ENCODE measurements at regions not wholly inside any gene's neighbourhood (a gene's known extent, or its start where the extent isn't known, plus 50 kb on each side); places are given as distances from the start of the nearest gene placed in this dataset.
"Not testable (repeated sequence)": the region's sequence is repeated elsewhere in the genome, so short reads cannot be mapped to it uniquely, and the experiment has no call there.

GRCh38 chr11:69205743-69206612 lies 50.2 kb downstream of the SMIM38 start:
- no peak for DNase-seq

- DNase-seq, result not testable (repeated sequence)
These were observed 50.9 kb downstream of the SMIM38 start for GRCh38 chr11:69206613-69206965.

DNA sequence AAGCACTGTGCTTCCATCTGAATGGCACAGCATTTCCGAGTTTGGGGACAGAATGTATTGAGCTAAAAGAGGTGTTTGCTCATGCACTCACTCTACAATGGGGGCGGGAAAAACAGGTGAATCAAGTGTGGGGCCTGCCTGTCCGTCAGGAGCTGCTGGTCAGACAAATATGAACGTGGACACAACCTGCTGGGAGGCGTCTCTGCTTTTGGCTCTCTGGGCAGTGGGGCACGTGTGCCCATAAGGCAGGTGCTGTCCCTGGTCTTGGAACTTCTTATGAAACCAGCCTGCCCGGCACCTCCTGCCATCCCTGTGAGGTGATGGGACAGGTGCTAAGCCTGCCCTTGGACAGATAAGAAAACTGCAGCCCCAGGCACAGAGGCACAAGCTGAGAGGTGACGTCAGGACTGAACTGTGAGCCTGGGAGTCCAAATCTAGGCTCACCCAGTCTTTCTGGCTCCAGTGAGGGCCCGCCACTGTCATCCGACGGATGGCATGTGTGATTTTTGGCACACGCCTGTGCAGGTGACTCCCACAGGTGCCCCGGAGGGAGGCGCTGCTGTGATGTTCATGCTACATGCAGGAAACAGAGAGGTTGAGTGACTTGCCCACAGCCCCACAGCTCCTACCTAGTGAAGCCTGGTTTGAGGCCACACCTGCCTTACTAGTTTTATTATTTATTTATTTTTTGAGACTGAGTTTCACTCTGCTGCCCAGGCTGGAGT lies 51.6 kb downstream of the SMIM38 start:
- DNase-seq, result no peak

DNA sequence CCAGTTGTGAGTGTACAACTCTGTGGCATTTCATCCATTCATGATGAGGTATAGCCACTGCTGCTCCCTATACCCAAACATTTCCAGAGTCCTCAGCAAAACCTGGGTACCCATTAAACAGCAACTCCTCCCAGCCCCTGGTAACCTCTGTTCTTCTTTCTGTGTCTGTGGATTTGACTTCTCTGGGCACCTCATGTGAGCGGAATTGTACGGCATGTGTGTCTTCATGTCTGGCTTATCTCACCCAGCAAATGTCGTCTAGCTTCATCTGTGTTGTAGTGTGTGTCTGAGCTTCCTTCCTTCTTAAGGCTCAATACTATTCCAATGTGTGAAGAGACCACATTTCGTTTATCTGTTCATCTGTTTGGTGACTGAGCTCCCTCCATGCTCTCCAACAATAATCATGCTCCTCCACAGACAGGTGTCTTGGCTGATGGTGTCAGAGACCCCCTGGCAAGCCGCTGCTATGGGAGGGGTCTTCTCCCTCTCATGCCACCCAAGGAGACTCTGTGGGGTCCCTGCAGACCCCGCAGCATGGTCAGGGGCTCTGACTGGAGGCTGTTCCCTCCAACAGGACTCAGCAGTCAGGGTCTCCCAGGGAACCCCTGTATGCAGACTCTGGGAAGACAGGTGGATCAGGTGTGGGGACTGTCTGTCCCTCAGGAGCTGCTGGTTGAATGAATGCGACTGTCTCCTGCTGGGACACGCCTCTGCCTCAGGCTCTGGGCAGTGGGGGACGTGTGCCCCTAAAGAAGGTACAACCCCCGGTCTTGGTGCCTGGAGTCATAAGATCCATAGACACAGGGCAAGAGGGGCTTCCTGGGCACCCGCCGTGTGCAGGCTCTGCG lies 52.7 kb downstream of the SMIM38 start:
- DNase-seq, result no peak

DNA sequence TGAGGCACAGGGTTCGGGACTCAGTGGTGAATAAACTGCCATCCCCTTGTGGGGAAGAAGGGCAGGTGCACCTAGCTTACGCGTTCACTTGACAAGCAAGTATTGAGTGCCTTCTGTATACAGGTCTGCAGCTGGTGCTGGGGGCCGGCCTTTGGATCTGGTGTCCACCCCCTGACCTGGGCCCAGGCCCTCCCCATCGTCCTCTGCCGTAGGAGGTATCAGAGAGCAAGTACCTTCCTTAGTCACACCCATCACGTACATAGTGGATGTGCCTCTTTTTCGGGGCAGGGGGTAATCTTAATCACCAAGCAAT lies 53.3 kb downstream of the SMIM38 start:
- DNase-seq, result no peak

- no peak for DNase-seq
These were observed 53.9 kb downstream of the SMIM38 start for GRCh38 chr11:69209421-69210309.

DNA sequence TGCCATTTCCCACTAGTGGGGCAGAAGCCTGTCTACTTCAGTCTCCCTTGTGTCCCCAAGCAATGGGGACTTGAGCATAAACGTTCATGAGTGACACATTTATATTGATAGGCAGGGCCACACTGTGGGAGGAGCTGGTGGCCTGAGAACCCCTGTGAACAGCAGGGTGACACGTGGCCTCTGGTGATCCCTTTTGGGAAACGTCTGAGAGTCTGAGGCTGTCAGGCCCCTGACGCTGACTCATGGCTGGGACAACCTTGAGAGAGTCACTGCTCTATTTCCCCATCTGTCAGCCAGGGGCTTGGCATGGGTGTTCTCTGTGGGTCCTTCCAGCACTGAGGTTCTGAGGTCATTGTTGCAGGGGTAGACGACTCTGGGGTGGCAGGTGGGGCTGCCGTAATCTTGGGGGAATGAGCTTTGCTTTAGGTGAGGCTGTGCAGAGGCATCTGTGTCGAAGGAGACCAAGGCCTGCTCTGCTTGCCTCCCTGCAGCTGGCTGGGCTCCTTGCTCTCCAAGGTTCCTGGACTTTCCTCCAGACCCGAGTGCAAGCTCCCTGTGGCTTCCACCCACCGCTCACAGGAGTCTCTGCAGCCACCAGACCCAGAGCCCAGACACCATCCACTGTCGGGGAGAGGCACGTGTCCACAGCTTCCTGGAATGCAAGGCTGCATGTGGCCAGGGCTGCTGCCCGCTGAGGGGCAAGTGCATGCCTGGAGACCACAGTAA lies 54.7 kb downstream of the SMIM38 start:
- no peak for DNase-seq

- no peak for DNase-seq
These were observed 55.8 kb downstream of the SMIM38 start for GRCh38 chr11:69211540-69211919.

DNA sequence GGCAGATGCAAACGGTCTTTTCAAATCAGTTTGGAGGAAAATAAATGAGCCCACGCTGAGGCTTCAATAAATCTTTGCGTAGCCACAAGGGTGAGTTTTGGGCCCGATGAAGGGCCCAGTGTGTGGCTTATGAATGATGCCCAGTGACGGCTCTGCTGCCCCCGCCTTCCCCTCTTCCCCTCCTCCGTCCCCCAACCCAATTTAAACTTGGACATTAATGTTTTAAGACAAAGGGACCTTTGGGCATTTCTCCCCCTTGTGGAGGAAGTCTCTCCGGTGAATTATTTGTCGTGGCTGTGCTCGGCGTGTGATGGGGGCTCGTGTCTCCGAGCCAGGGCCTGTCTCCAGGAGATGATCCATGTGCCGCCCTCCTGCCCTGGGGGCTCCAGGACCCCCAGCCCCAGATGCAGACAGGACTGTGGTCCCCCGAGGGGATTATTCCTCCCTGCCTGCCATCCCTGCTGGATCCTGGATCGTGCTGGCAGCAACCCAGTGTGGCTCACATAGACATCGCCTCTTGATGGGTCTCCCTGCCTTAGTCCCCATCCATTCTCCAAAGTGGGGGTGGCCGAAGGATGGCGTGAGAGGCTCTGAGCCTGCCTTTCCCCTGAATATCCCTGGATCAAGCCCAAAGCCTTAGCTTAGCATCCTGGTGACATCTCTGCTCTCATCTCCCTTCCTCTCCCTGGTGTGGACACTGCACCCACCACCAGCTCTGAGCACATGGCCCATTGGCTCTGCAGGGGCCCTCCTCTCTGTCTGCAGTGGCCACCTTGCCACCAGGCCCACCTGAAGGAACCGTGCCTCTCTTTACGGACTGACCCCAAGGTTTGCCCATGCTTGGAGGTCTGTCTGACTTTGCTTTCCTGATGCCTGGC lies 56.4 kb downstream of the SMIM38 start:
- DNase-seq, result no peak

GRCh38 chr11:69212798-69213110 lies 57.0 kb downstream of the SMIM38 start:
- DNase-seq, result no peak

GRCh38 chr11:69213316-69213715 lies 57.6 kb downstream of the SMIM38 start:
- no peak for DNase-seq

GRCh38 chr11:69213964-69214363 lies 58.2 kb downstream of the SMIM38 start:
- DNase-seq, result no peak

- no peak for DNase-seq
These were observed 59.5 kb downstream of the SMIM38 start for GRCh38 chr11:69215216-69215615.

DNA sequence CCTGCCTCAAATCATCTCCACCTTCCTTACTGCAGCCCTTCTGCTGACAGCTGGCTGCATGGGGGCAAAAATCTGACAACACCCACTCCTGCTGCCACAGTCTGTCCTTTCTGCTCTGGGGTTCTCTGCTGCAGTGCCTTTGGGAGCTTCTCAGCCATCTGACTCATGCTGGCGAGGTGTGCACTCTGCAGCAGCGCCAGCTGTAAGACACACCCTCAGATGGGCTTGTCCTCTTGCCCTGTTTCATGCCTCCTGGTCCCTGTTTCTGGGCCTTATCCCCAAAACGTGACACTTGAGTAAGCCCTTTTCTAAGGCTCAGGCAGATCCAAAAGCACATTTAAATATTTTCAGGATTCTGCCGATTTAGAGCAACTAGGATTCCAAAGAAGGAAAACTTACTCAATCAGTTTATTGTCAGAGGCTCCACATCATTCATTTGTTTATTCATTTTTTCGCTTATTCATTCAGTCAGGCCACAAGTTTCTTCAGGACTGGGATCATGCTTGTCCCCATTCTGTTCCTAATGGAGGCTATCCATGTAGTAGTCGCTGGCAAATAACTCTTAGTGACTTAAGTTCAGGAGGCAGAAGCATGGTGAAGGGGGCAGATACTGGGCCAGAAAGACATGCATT lies 60.2 kb downstream of the SMIM38 start:
- no peak for DNase-seq

DNA sequence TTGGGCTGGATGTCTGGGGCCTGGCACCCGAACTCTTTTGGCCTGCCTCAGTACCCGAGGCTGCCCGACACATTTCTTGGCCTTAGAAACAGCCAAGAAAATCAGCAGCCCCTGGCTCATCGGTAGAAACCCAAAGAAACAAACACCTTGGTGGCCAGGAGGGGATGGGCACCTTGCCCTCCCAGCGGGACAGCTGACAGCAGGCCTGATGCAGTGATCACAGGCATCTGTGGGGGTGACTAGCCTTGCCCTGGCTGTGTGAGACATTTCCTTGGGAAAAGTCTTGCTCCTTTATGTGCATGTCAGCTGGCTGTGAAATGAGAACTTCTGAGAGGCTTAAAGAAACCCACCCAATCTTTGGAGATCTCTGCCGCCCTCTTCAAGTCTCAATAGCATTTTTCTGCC lies 60.9 kb downstream of the SMIM38 start:
- DNase-seq, result no peak

DNA sequence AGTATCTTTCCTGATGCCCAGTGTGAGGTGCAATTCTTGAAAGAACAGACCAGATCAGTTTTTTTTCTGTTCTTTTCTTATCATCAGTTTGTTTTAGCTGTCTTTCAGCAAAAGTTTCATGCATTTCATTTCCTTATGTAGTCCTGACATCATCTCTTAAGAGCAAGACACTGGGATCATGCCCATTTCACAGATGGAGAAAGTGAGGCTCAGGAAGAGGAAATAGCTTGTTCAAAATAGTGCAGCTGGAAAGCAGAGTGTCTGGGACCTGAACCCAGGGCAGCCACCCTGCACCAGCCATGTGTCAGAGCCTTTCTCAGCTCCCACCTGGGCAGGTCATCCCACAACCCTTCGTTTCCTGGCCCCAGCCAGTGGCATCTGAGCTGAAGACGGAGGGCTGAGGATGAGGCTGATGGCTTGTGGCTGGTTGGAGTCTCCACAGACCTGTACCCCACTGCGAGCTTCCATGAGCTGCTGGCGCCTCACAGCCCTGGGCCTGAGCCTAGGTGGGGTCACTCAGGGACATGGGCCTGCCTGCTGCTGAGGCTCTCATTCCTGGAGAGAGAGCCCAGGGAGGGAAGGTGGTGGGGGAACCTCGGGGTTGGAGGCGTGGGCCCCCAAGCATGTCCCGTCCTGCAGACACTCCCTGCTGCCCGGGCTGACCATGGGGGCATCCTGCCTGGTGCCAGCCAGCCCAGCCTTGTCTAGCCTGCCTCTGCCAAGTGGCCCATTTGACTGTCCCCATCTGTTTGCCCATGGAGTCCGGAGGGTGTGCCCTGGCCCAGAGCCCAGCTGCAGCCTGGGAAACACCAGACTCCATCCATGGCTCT lies 61.8 kb downstream of the SMIM38 start:
- DNase-seq, result no peak

DNA sequence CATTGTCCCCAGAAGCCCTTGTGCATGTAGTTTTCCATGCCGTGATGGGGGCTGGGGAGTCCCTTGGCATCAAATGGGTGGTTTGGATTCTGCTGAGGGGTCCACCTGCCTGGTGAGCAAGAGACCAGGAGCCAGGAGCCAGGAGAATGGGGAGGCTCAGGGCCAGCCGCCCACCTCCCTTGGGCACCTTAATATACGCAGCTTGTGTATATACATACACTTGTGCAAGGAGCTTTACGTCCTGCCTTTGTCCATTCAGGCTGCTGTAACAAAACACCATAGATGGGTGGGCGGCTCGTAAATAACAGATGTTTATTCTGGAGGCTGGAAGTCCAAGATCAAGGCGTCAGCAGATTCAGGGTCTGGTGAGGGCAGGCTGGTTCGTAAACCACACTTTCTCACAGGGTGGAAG lies 62.5 kb downstream of the SMIM38 start:
- no peak for DNase-seq

DNA sequence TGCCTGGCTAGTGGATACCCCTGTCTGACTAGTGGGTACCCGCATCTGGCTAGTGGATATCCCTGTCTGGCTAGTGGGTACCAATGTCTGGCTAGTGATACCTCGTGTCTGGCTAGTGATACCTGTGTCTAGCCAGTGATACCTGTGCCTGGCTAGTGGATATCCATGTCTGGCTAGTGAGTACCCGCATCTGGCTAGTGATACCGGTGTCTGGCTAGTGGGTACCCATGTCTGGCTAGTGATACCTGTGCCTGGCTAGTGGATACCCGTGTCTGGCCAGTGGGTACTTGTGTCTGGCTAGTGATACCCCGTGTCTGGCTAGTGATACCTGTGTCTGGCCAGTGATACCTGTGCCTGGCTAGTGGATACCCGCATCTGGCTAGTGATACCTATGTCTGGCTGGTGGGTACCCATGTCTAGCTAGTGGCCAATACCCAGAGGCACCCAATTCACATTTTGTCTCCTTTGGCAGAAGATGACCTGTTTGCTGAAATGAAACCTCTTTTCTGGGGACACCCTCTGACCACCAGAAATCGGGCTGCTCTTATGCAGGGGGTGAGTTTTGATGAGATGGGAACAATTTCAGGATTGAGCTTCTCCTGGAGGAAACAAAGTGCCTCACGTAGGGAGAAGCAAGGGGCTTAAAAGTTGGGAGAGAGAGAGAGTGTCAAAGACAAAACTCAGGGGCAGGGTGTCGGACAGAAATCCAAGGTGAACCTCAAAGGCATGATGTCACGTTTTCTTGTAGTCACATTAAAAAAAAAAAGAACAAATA lies 63.4 kb downstream of the SMIM38 start:
- DNase-seq, result no peak

GRCh38 chr11:69219991-69220390 lies 64.3 kb downstream of the SMIM38 start:
- no peak for DNase-seq

All from CD4-positive, alpha-beta T cell treated with Interferon alpha-2 for 1 hour (primary cell).